ENCODE measurements at regions not wholly inside any gene's neighbourhood (a gene's known extent, or its start where the extent isn't known, plus 50 kb on each side); places are given as distances from the start of the nearest gene placed in this dataset.

DNA sequence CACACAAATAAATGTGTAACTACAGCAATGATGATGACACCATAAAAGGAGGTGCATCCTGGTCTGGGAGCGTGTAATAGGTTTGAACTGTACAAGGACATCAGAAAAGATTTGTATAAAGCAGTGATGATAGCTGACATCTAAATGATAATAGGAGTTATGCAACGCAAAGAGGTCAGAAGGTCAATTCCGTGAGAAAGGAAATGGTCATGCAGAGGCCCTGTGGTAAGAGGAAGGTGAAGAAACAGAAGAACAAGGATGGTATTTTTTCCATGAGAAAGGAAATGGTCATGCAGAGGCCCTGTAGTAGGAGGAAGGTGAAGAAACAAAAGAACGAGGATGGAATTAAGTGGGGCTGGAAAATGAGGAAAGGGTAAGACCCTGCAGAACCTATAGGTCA, 106.7 kb upstream of the TMPO start:
- TF ChIP-seq, protein P1, sequence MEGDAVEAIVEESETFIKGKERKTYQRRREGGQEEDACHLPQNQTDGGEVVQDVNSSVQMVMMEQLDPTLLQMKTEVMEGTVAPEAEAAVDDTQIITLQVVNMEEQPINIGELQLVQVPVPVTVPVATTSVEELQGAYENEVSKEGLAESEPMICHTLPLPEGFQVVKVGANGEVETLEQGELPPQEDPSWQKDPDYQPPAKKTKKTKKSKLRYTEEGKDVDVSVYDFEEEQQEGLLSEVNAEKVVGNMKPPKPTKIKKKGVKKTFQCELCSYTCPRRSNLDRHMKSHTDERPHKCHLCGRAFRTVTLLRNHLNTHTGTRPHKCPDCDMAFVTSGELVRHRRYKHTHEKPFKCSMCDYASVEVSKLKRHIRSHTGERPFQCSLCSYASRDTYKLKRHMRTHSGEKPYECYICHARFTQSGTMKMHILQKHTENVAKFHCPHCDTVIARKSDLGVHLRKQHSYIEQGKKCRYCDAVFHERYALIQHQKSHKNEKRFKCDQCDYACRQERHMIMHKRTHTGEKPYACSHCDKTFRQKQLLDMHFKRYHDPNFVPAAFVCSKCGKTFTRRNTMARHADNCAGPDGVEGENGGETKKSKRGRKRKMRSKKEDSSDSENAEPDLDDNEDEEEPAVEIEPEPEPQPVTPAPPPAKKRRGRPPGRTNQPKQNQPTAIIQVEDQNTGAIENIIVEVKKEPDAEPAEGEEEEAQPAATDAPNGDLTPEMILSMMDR (IDR thresholded peaks at IDR 0.05; ENCODE audit: low read length): no peak
- no peak for TF ChIP-seq EZH2 (IDR thresholded peaks at IDR 0.05; ENCODE audit: borderline replicate concordance, low read length)
